CD4-positive, alpha-beta T cell treated with Interleukin-6 for 4 hours (primary cell): ENCODE measurements at regions not wholly inside any gene's neighbourhood (a gene's known extent, or its start where the extent isn't known, plus 50 kb on each side); places are given as distances from the start of the nearest gene placed in this dataset.
"Not testable (repeated sequence)": the region's sequence is repeated elsewhere in the genome, so short reads cannot be mapped to it uniquely, and the experiment has no call there.

Source experiments
- DNase-seq: peaks from one replicate; pipeline ENCODE4 v3.0.0-alpha.2; 2020; ENCODE audit warnings: mixed read lengths

GRCh38 chr10:111612273-111612672, 535.4 kb downstream of the ADRA2A start:
- DNase-seq = no peak

DNA sequence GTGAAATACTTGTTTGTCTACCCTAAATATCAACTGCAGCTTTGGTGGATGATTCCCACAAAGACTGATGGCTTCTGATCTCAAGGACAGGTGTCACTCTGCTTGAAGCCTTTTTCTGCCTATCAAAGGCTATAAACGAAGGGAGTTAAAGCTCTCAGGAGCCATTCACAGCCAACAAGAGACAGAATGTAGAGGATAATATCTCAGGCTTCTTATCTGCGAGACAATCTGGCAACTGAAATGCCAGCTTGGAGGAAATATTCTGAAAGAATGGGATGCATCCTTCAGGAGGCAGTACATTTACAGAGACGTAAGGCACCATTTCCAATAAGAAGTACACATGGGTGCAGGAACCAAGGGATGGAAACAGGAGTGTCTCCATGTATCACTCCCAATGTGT, 549.4 kb downstream of the GPAM start:
- no peak for DNase-seq

DNA sequence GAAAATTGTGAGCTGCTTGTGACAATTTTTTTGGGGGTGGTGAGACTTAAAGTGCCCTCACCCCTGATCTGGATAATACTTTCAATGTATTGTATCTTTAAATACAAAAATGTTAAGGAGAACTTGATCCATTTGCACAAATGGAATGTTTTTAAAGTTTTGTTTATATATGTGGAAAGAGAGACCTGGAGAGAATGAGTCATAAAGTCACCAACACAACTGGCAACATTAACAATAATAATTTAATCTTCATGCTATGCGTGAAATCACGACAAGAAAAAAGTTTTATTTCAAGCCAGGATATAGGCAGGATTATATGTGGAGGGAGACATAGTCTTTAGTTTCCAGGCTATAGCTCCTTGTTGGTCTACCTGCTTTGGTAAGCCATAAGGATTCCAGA, 537.5 kb downstream of the GPAM start:
- no peak for DNase-seq

GRCh38 chr10:111648046-111648445, 535.5 kb downstream of the GPAM start:
- no peak for DNase-seq

DNA sequence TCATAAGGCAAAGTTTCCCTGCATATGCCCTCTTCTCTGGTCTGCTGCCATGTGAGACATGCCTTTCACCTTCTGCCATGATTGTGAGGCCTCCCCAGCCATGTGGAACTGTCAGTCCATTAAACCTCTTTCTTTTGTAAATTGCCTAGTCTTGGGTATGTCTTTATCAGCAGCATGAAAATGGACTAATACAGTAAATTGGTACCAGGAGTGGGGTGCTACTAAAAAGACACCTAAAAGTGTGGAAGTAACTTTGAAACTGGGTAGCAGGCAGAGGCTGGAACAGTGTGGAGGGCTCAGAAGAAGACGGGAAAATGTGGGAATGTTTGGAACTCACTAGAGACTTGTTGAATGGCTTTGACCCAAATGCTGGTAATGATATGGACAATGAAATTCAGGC, 534.5 kb downstream of the GPAM start:
- not testable (repeated sequence) for DNase-seq

- DNase-seq = no peak
Observed at GRCh38 chr10:111650088-111650487, 533.5 kb downstream of the GPAM start.

- DNase-seq = no peak
Observed at GRCh38 chr10:111656066-111656465, 527.5 kb downstream of the GPAM start.

DNA sequence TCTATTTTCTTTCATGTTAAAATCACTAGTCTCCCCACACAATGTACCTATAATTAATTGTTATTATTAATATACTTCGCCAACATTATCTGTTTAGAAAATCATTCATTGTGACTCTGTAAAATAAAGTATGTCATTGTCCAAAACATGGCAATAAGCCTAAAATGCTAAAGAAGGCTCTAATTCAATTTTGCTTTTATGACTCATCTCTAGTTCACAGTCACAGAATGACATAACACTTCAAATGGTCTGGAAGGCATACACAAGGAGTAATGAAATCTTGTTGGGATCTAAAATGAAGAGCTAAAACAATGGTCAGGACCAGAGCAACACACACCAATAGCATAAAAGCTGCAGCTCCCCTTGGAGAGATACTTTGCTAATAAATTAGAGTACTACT, 505.8 kb downstream of the GPAM start:
- no peak for DNase-seq

GRCh38 chr10:111686796-111687195, 496.8 kb downstream of the GPAM start:
- no peak for DNase-seq

- DNase-seq = no peak
Observed at GRCh38 chr10:111698711-111699110, 484.9 kb downstream of the GPAM start.

DNA sequence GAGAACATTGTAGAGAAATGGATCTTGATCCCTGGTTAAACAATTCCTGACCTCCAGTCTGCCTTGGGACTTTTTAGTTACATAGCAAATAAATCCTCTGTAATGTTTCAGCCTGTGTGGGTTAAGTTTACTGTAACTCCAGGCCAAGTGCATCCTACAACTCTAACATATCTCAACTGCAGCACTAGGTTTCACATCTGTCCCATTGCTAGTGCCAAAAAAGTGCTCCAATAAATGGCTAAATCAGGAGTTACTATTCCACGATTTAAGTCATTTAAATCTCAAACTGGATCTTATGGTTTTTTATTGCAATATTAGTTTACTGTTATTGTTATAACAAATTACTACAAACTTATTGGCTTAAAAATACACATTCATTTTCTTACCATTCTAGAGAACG, 479.6 kb downstream of the GPAM start:
- no peak for DNase-seq

- DNase-seq = no peak
Observed at GRCh38 chr10:111705021-111705420, 478.5 kb downstream of the GPAM start.

DNA sequence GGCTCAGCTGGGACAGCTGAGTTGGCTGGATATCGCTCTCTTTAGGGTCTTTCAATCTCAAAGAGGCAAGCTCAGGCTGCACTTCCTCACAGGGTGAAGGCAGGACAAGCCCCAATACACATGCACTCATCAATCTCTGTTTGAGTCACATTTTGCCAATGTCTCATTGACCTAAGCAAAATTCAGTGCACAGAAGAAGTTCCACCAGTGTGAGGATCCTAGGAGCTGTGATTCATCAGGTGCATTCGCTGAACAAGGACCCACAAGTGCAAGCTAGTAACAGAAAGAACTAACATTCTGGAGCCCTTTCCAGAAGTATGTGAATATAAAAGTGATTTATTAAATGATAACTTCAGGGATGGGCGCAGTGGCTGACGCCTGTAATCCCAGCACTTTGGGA, 477.2 kb downstream of the GPAM start:
- no peak for DNase-seq

- DNase-seq = no peak
Observed at GRCh38 chr10:111707076-111707475, 476.5 kb downstream of the GPAM start.

DNA sequence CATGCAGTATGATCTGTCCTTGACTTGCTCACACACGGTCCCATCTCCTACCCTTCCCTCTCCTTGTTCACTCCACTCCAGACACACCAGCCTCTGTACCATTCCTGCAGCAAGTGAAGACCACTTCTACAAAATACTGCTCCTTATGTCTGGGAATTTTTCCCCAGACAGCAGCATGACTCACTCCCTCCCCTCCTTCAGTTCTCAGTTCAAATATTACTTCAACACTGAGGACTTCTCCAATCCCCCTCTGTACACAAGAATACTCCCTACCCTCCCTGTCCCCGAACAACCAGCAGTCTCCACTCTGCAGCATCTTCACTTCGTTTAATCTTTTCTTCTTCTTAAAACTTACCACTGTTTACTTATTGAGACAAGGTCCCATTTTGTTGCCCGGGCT, 474.0 kb downstream of the GPAM start:
- no peak for DNase-seq

DNA sequence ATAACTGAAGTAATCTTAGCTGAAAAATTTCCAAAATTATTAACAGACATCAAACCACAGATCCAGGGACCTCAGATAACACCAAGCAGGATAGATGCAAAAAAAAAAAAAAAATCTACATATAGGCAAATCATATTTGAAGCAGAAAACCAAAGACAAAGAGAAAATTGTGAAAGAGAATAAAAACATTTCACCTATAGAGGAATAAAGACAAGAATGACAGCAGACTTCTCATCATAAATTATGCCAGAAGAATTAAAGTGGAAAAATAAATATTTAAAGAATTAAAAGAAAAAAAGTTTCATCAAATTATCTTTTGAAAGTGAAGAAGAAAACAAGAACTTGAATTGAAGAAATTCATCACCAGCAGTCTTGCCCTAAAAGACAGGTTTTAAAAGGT, 467.5 kb downstream of the GPAM start:
- no peak for DNase-seq

DNA sequence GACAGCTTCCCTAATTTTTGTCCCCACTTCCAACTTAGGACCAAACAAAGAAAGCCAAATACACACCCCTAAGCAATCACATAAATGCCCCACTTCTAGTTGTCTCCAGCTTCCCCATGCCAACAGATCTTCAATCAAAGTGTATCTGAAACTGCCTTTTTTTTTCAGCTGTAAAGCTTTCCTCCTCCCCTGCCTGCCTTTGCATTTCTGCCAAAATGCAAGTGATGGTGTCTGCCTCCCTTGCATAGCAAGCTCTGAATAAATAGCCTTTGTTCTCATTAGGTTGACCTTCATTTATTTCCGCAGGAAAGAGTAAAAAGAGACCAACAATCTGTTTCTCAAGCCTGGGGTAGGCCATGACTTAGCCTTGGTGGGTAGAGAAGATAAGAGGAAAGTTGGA, 459.4 kb downstream of the GPAM start:
- DNase-seq = no peak

GRCh38 chr10:111725050-111725449, 458.5 kb downstream of the GPAM start:
- DNase-seq = no peak

GRCh38 chr10:111732166-111732785, 451.3 kb downstream of the GPAM start:
- no peak for DNase-seq

- DNase-seq = no peak
Observed at GRCh38 chr10:111739125-111739873, 444.3 kb downstream of the GPAM start.

- no peak for DNase-seq
Observed at GRCh38 chr10:111739874-111740139, 443.8 kb downstream of the GPAM start.

GRCh38 chr10:111745982-111746381, 437.6 kb downstream of the GPAM start:
- no peak for DNase-seq

DNA sequence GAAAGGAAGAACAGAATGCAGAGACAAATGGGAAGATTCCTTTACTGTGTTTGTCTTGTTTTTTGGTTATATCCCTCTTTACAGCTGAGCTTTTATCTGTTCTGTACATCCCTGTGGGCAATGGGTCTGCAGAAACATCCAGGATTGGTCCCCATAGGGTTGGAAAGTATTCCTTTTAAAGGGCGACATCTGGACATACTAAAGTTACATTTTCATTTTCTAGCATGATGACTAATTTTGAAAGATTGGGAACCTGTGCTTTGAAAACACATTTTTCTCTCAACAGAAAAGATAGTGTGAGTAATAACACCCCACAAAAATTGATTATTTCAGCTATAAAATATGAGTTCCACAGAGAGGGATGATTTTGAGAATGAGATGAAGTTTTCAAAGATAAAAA, 435.8 kb downstream of the GPAM start:
- no peak for DNase-seq

- no peak for DNase-seq
Observed at GRCh38 chr10:111748184-111748583, 435.4 kb downstream of the GPAM start.

DNA sequence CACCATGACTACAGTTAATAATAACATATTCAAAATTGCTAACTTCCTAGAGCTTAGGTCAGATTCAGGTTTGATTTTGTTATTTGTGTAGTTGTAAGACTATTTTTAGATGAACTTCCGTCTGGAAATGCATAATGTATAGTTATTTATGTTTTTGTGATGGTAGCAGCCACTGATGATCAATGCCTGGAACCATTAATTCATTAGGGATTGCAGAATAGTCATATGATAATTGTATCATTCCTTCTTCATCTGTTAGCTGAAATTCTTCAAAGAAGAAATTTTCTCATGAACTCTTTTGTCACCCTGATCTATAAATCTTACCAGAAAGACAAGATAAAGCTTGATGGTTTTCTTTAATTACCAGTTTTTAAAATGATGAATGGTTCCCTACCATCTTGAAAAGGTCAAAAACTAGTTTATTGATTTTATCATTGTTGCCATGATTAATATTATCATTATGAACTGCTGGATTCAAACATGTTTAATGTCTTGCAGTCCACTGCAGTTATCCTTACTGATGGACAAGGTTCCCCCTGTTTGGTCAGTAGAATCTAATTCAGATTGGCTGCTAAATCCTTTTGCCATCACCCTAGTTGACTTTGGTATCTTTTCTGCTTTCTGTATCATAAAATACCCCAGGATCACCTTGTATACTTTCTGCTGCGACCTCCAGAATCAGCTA, 433.3 kb downstream of the GPAM start:
- DNase-seq = no peak
